GM12878 (cell line): ENCODE measurements at regions not wholly inside any gene's neighbourhood (a gene's known extent, or its start where the extent isn't known, plus 50 kb on each side); places are given as distances from the start of the nearest gene placed in this dataset.

Experiments used
- ATAC-seq: fragments of 200-7000 bp; cut with Tn5 transposase; 3 replicates; pipeline ENCODE4 v1.9.1; 2020; ENCODE audit warnings: mild to moderate bottlenecking, moderate library complexity
- BruUV-seq: library from RNA; stranded (reverse); fragments of 400-500 nt; replicated peaks from 2 replicates; lab custom pipeline; 2021; lab: Mats Ljungman, UMichigan
- CTCF ChIA-PET: fragments of 300-600 bp; sonication (Branson Sonifier 250); formaldehyde crosslinking; extraction: SDS; loops from one replicate; lab custom pipeline; 2021; ENCODE audit warnings: inconsistent platforms; lab: Yijun Ruan, JAX
- POLR2A ChIA-PET: fragments of 350-600 bp; formaldehyde crosslinking; extraction: SDS; loops from one replicate; lab custom pipeline; 2021; ENCODE audit warnings: inconsistent platforms; lab: Charles Lee
- RAD21 ChIA-PET: fragments of 300-600 bp; sonication (Branson Sonifier 250); formaldehyde crosslinking; loops from one replicate; lab custom pipeline; 2023; ENCODE audit warnings: antibody characterized with exemption; ENCODE audit not compliant: unreplicated experiment; lab: Charles Lee
- SMC1A ChIA-PET: fragments of 300-600 bp; sonication (Branson Sonifier 250); formaldehyde crosslinking; loops from one replicate; lab custom pipeline; 2023; ENCODE audit not compliant: unreplicated experiment, uncharacterized antibody; lab: Charles Lee
- DNase-seq: peaks from one replicate; pipeline ENCODE4 v3.0.0-alpha.2; 2011; ENCODE audit warnings: low read depth, low spot score
- FAIRE-seq: peaks from 3 replicates; lab custom pipeline; 2011; peaks lifted over from hg19 to GRCh38; lab: Jason Lieb, UNC
- H2AFZ ChIP-seq: 2 replicates; pipeline ENCODE4 v1.6.0; 2011; ENCODE audit warnings: low read depth, low read length, control low read depth; ENCODE audit not compliant: control insufficient read depth
- H3K27ac ChIP-seq: 2 replicates; pipeline ENCODE4 v1.5.1; 2011; ENCODE audit warnings: control low read depth; ENCODE audit not compliant: control insufficient read depth, insufficient read depth
- H3K27me3 ChIP-seq, 2 experiments: replicated peaks in 1 of 2; 2 replicates each; pipeline versions ENCODE4 v1.6.0 to v1.6.1; 2011; ENCODE audit warnings: low read length in 1 of 2; ENCODE audit not compliant: control insufficient read depth in 2 of 2, insufficient read depth in 2 of 2
- H3K36me3 ChIP-seq, 2 experiments: 2 replicates each; pipeline ENCODE4 v1.5.1; 2011; ENCODE audit warnings: low read length in 1 of 2; ENCODE audit not compliant: control insufficient read depth in 2 of 2, insufficient read depth in 2 of 2
- H3K4me1 ChIP-seq: 2 replicates; pipeline ENCODE4 v1.6.1; 2011; ENCODE audit warnings: mild to moderate bottlenecking, low read length, moderate library complexity, mixed read lengths; ENCODE audit not compliant: control insufficient read depth, insufficient read depth
- H3K4me2 ChIP-seq: 2 replicates; pipeline ENCODE4 v1.6.0; 2011; ENCODE audit warnings: control low read depth; ENCODE audit not compliant: control insufficient read depth, insufficient read depth
- H3K4me3 ChIP-seq: fragments of 200-600 bp; sonication (generic); 2 replicates; pipeline ENCODE4 v1.5.1; 2016
- H3K79me2 ChIP-seq: 2 replicates; pipeline ENCODE4 v1.6.0; 2011; ENCODE audit warnings: low read length; ENCODE audit not compliant: control insufficient read depth, insufficient read depth
- H3K9ac ChIP-seq: 2 replicates; pipeline ENCODE4 v1.8.0; 2011; ENCODE audit warnings: low read length, control low read depth, mixed read lengths; ENCODE audit not compliant: control insufficient read depth, insufficient read depth
- H3K9me3 ChIP-seq: replicated peaks from 3 replicates; pipeline ENCODE4 v1.5.1; 2011; ENCODE audit warnings: mild to moderate bottlenecking, low read length; ENCODE audit not compliant: control insufficient read depth, insufficient read depth
- H4K20me1 ChIP-seq: 2 replicates; pipeline ENCODE4 v1.6.0; 2011; ENCODE audit not compliant: control insufficient read depth, insufficient read depth
- ATF7 ChIP-seq: fragments of 450-650 bp; IDR thresholded peaks from 2 replicates; pipeline ENCODE4 v1.6.1; 2016; ENCODE audit warnings: low read depth, mild to moderate bottlenecking
- ESRRA ChIP-seq: IDR thresholded peaks from 2 replicates; pipeline ENCODE4 v1.6.1; 2012; ENCODE audit warnings: mild to moderate bottlenecking, low read length, improper control_type of control experiment
- GATAD2B ChIP-seq: fragments of 450-650 bp; conservative IDR thresholded peaks from 2 replicates; pipeline ENCODE4 v1.6.1; 2017; ENCODE audit warnings: low read depth, mild to moderate bottlenecking, moderate library complexity
- MEF2A ChIP-seq: IDR thresholded peaks from 2 replicates; pipeline ENCODE4 v1.6.1; 2011; ENCODE audit warnings: low read depth, mild to moderate bottlenecking, low read length, moderate library complexity; ENCODE audit not compliant: insufficient read depth
- MYC ChIP-seq: IDR thresholded peaks from 2 replicates; pipeline ENCODE4 v1.6.1; 2011; ENCODE audit warnings: mild to moderate bottlenecking, low read length, moderate library complexity, inconsistent platforms; ENCODE audit not compliant: insufficient read depth, insufficient replicate concordance, insufficient read length, severe bottlenecking
- NFYB ChIP-seq: IDR thresholded peaks from 2 replicates; pipeline ENCODE4 v1.6.1; 2011; ENCODE audit warnings: low read depth, mild to moderate bottlenecking, low read length, improper control_type of control experiment, moderate library complexity; ENCODE audit not compliant: insufficient read depth
- NKRF ChIP-seq: fragments of 450-650 bp; conservative IDR thresholded peaks from 2 replicates; pipeline ENCODE4 v1.6.1; 2017; ENCODE audit warnings: mild to moderate bottlenecking, moderate library complexity
- RUNX3 ChIP-seq: IDR thresholded peaks from 2 replicates; pipeline ENCODE4 v1.6.1; 2012; ENCODE audit warnings: low read length, inconsistent platforms
- SIN3A ChIP-seq: IDR thresholded peaks from 2 replicates; pipeline ENCODE4 v1.6.1; 2012; ENCODE audit warnings: low read depth, low read length, improper control_type of control experiment
- SUPT20H ChIP-seq: IDR thresholded peaks from 2 replicates; pipeline ENCODE4 v1.6.1; 2011; ENCODE audit warnings: low read depth, mild to moderate bottlenecking, low read length, moderate library complexity, borderline replicate concordance; ENCODE audit not compliant: control insufficient read depth
- TARDBP ChIP-seq: IDR thresholded peaks from 2 replicates; pipeline ENCODE4 v1.6.1; 2016; ENCODE audit warnings: borderline replicate concordance
- ZNF217 ChIP-seq: fragments of 450-650 bp; IDR thresholded peaks from 2 replicates; pipeline ENCODE4 v1.6.1; 2017; ENCODE audit warnings: antibody characterized with exemption, mild to moderate bottlenecking
- WGBS: methylation state at CpG from one replicate; pipeline ENCODE4 v1.1.6; 2016; ENCODE audit warnings: low lambda C conversion rate; ENCODE audit not compliant: insufficient replicate concordance, insufficient coverage; ENCODE audit errors: missing lambda C conversion rate; 5-methylcytosine and 5-hydroxymethylcytosine counted together
- in situ Hi-C: fragments of 300-500 bp; cut with MboI; formaldehyde crosslinking; loops from 9 replicates; pipeline ENCODE4 v1.14.3; 2018; ENCODE audit warnings: mixed read lengths
- intact Hi-C: fragments of 100-400 bp; cut with micrococcal nuclease; formaldehyde crosslinking; loops from one replicate; pipeline ENCODE4 v1.14.2; 2022; ENCODE audit not compliant: unreplicated experiment
- TF ChIP-seq, protein P1 (sequence below): IDR thresholded peaks from 2 replicates; pipeline ENCODE4 v1.6.1; 2012; ENCODE audit warnings: improper control_type of control experiment, low read depth, low read length; ENCODE audit not compliant: insufficient replicate concordance
- TF ChIP-seq, protein P2 (sequence below): fragments of 150-350 bp; IDR thresholded peaks from 2 replicates; pipeline ENCODE4 v1.6.1; 2016; ENCODE audit warnings: low read depth, low read length

DNA sequence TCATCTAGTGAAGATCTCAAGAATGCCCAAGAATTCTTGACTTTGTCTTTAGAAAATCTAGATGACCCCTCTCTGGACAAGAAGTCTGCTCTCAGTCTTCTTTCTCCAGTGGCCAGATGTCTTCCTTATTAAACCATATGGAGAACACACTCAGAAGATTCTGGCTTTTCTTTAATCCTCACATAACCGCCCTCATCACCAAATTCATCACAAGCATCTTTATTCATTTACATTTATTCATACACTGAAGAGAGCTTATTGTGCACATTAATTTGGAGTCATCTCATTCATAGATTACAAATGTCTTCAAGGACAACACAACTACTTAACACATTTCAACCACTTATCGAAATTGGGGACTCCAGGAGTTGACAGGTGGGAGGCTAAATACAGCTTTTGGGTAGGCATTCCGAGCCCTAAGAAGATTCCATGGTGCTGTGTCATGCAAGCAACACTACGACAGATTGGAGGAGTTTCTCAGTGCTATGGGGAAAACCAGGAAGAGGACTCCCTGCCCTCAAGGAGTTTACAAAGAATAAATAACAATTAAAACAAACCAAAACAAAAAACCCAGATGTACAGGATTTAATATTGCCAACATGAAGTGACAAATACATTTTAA is 64.8 kb upstream of the LCLAT1 start:
- intact Hi-C loops (no loop called here), in situ Hi-C loops (no loop called here)
- ChIA-PET RAD21 (no interaction called here), SMC1A (no interaction called here), POLR2A (no interaction called here), CTCF (interaction anchor here (0.7 to 2.3 kb wide), 2 partner anchors 173 to 209 kb away, joined by 3 to 7 read pairs; no protein-coding TSS in a partner anchor)
- no peak overlapping the region for H3K4me2 ChIP-seq
- H2AFZ ChIP-seq = no peak overlapping the region
- H3K27me3 ChIP-seq = peaks cover 0 to 3% of the 10 kb centered on the region in 2 experiments; a peak in 1 of 4 replicates
- no peak overlapping the region for H3K9ac ChIP-seq
- ATAC-seq (no peak), DNase-seq (no peak), FAIRE-seq (no peak)
- no peaks in the 10 kb centered on the region for H3K4me1 ChIP-seq
- no peak overlapping the region for H3K27ac ChIP-seq
- H4K20me1 ChIP-seq = no peaks in the 10 kb centered on the region
- no peaks in the 10 kb centered on the region for H3K36me3 ChIP-seq
- WGBS = 16% methylated on average over 4 of the region's 4 CpGs
- no peaks in the 10 kb centered on the region for H3K9me3 ChIP-seq
- no TSS peak for BruUV-seq
- no peak overlapping the region for H3K4me3 ChIP-seq
- no peaks in the 10 kb centered on the region for H3K79me2 ChIP-seq
- TF ChIP-seq TARDBP (no peak), SIN3A (no peak), MEF2A (no peak), RUNX3 (no peak), SUPT20H (no peak), ZNF217 (no peak), GATAD2B (no peak), MYC (no peak), ATF7 (no peak), ESRRA (no peak), NKRF (no peak), NFYB (no peak)
- TF ChIP-seq, protein P1, sequence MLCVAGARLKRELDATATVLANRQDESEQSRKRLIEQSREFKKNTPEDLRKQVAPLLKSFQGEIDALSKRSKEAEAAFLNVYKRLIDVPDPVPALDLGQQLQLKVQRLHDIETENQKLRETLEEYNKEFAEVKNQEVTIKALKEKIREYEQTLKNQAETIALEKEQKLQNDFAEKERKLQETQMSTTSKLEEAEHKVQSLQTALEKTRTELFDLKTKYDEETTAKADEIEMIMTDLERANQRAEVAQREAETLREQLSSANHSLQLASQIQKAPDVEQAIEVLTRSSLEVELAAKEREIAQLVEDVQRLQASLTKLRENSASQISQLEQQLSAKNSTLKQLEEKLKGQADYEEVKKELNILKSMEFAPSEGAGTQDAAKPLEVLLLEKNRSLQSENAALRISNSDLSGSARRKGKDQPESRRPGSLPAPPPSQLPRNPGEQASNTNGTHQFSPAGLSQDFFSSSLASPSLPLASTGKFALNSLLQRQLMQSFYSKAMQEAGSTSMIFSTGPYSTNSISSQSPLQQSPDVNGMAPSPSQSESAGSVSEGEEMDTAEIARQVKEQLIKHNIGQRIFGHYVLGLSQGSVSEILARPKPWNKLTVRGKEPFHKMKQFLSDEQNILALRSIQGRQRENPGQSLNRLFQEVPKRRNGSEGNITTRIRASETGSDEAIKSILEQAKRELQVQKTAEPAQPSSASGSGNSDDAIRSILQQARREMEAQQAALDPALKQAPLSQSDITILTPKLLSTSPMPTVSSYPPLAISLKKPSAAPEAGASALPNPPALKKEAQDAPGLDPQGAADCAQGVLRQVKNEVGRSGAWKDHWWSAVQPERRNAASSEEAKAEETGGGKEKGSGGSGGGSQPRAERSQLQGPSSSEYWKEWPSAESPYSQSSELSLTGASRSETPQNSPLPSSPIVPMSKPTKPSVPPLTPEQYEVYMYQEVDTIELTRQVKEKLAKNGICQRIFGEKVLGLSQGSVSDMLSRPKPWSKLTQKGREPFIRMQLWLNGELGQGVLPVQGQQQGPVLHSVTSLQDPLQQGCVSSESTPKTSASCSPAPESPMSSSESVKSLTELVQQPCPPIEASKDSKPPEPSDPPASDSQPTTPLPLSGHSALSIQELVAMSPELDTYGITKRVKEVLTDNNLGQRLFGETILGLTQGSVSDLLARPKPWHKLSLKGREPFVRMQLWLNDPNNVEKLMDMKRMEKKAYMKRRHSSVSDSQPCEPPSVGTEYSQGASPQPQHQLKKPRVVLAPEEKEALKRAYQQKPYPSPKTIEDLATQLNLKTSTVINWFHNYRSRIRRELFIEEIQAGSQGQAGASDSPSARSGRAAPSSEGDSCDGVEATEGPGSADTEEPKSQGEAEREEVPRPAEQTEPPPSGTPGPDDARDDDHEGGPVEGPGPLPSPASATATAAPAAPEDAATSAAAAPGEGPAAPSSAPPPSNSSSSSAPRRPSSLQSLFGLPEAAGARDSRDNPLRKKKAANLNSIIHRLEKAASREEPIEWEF = no peak
- TF ChIP-seq, protein P2, sequence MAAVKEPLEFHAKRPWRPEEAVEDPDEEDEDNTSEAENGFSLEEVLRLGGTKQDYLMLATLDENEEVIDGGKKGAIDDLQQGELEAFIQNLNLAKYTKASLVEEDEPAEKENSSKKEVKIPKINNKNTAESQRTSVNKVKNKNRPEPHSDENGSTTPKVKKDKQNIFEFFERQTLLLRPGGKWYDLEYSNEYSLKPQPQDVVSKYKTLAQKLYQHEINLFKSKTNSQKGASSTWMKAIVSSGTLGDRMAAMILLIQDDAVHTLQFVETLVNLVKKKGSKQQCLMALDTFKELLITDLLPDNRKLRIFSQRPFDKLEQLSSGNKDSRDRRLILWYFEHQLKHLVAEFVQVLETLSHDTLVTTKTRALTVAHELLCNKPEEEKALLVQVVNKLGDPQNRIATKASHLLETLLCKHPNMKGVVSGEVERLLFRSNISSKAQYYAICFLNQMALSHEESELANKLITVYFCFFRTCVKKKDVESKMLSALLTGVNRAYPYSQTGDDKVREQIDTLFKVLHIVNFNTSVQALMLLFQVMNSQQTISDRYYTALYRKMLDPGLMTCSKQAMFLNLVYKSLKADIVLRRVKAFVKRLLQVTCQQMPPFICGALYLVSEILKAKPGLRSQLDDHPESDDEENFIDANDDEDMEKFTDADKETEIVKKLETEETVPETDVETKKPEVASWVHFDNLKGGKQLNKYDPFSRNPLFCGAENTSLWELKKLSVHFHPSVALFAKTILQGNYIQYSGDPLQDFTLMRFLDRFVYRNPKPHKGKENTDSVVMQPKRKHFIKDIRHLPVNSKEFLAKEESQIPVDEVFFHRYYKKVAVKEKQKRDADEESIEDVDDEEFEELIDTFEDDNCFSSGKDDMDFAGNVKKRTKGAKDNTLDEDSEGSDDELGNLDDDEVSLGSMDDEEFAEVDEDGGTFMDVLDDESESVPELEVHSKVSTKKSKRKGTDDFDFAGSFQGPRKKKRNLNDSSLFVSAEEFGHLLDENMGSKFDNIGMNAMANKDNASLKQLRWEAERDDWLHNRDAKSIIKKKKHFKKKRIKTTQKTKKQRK = no peak
